SK-N-SH treated with all-trans-retinoic acid at 6 μM for 48 hours (cell line): ENCODE measurements at regions not wholly inside any gene's neighbourhood (a gene's known extent, or its start where the extent isn't known, plus 50 kb on each side); places are given as distances from the start of the nearest gene placed in this dataset.

Source experiments
- ATAC-seq: fragments of 200-7000 bp; cut with Tn5 transposase; 3 replicates; pipeline ENCODE4 v1.9.1; 2020; ENCODE audit warnings: mild to moderate bottlenecking, moderate library complexity
- ARNTL ChIP-seq: fragments of 450-650 bp; formaldehyde crosslinking; IDR thresholded peaks from 2 replicates; pipeline ENCODE4 v1.5.0; 2020; ENCODE audit warnings: low read depth, mild to moderate bottlenecking, moderate library complexity, borderline replicate concordance
- BACH2 ChIP-seq: fragments of 250-450 bp; sonication (Bioruptor Pico); IDR thresholded peaks from 2 replicates; pipeline ENCODE4 v1.9.0; 2021; ENCODE audit warnings: mild to moderate bottlenecking, borderline replicate concordance
- GLIS3 ChIP-seq: fragments of 250-450 bp; sonication (Bioruptor Pico); IDR thresholded peaks from 2 replicates; pipeline ENCODE4 v1.5.0; 2020; ENCODE audit warnings: mild to moderate bottlenecking, moderate library complexity
- ISL1 ChIP-seq: fragments of 250-450 bp; sonication (Bioruptor Pico); IDR thresholded peaks from 2 replicates; pipeline ENCODE4 v2.1.2; 2022; ENCODE audit warnings: mild to moderate bottlenecking, moderate library complexity
- OSR1 ChIP-seq: fragments of 250-450 bp; sonication (Bioruptor Pico); IDR thresholded peaks from 2 replicates; pipeline ENCODE4 v1.8.0; 2022; ENCODE audit warnings: moderate library complexity, mild to moderate bottlenecking, inconsistent platforms
- PPARA ChIP-seq: fragments of 250-450 bp; sonication (Bioruptor Pico); IDR thresholded peaks from 2 replicates; pipeline ENCODE4 v1.5.0; 2020; ENCODE audit warnings: mild to moderate bottlenecking, borderline replicate concordance
- RARB ChIP-seq: fragments of 250-450 bp; sonication (Bioruptor Pico); IDR thresholded peaks from 2 replicates; pipeline ENCODE4 v1.8.0; 2021; ENCODE audit warnings: mild to moderate bottlenecking, moderate library complexity
- SNAI2 ChIP-seq: fragments of 250-450 bp; sonication (Bioruptor Pico); IDR thresholded peaks from 2 replicates; pipeline ENCODE4 v1.5.0; 2020; ENCODE audit warnings: mild to moderate bottlenecking, moderate library complexity
- TCF4 ChIP-seq: fragments of 250-450 bp; sonication (Bioruptor Pico); IDR thresholded peaks from 2 replicates; pipeline ENCODE4 v1.8.0; 2021; ENCODE audit warnings: mild to moderate bottlenecking, moderate library complexity, borderline replicate concordance
- TOX ChIP-seq: fragments of 250-450 bp; sonication (Bioruptor Pico); IDR thresholded peaks from 2 replicates; pipeline ENCODE4 v1.8.0; 2021; ENCODE audit warnings: mild to moderate bottlenecking, moderate library complexity, borderline replicate concordance
- ZC3H10 ChIP-seq: fragments of 250-450 bp; sonication (Bioruptor Pico); IDR thresholded peaks from 2 replicates; pipeline ENCODE4 v1.5.1; 2021; ENCODE audit warnings: mild to moderate bottlenecking, moderate library complexity
- ZFP3 ChIP-seq: fragments of 250-450 bp; sonication (Bioruptor Pico); IDR thresholded peaks from 2 replicates; pipeline ENCODE4 v1.5.0; 2020; ENCODE audit warnings: mild to moderate bottlenecking, moderate library complexity
- ZNF565 ChIP-seq: fragments of 450-650 bp; formaldehyde crosslinking; conservative IDR thresholded peaks from 2 replicates; pipeline ENCODE4 v1.5.0; 2020; ENCODE audit warnings: low read depth, mild to moderate bottlenecking, moderate library complexity
- ZNF70 ChIP-seq: fragments of 450-650 bp; formaldehyde crosslinking; IDR thresholded peaks from 2 replicates; pipeline ENCODE4 v1.5.0; 2020; ENCODE audit warnings: mild to moderate bottlenecking, moderate library complexity
- ZNF8 ChIP-seq: fragments of 450-650 bp; formaldehyde crosslinking; IDR thresholded peaks from 2 replicates; pipeline ENCODE4 v1.5.0; 2020; ENCODE audit warnings: mild to moderate bottlenecking, moderate library complexity
- TF ChIP-seq, protein P1 (sequence below): fragments of 250-450 bp; sonication (Bioruptor Pico); IDR thresholded peaks from 2 replicates; pipeline ENCODE4 v1.5.1; 2020; ENCODE audit warnings: low read depth, mild to moderate bottlenecking, moderate library complexity
- TF ChIP-seq, protein P2 (sequence below): fragments of 250-450 bp; sonication (Bioruptor Pico); IDR thresholded peaks from 2 replicates; pipeline ENCODE4 v1.8.0; 2020; ENCODE audit warnings: mild to moderate bottlenecking, moderate library complexity, borderline replicate concordance
- TF ChIP-seq, protein P3 (sequence below): fragments of 250-450 bp; sonication (Bioruptor Pico); IDR thresholded peaks from 2 replicates; pipeline ENCODE4 v1.5.0; 2020; ENCODE audit warnings: mild to moderate bottlenecking, moderate library complexity
- TF ChIP-seq, protein P4 (sequence below): fragments of 250-450 bp; sonication (Bioruptor Pico); IDR thresholded peaks from 2 replicates; pipeline ENCODE4 v1.5.1; 2021; ENCODE audit warnings: mild to moderate bottlenecking, moderate library complexity
- TF ChIP-seq, protein P5 (sequence below): fragments of 250-450 bp; sonication (Bioruptor Pico); IDR thresholded peaks from 2 replicates; pipeline ENCODE4 v1.8.0; 2021; ENCODE audit warnings: low read depth, mild to moderate bottlenecking, moderate library complexity, borderline replicate concordance

DNA sequence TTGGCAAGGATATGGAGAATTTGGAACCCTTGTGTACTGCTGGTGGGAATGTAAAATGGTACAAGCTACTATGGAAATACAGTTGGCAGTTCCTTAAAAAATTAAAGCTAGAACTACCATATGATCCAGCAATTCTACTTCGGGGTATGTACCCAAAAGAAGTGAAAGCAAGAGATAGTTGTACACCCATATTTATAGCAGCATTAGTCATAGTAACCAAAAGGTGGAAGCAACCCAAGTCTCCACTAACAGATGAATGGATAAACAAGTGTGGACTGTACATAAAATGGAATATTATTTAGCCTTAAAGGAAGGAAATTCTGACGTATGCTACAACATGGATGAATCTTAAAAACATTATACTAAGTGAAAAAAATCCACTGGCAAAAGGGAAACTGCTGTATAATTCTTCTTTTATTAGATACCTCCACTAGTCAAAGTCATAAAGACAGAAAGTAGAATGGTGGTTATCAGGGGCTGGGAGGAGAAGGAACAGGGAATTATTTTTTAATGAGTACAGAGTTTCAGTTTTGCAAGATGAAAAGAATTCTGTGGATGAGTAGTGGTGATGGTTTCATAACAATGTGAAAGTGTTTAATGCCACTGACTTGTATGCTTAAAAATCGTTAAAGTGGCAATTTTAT, 141.6 kb downstream of the RXFP2 start:
- no peak for ATAC-seq
- TF ChIP-seq TOX = no peak
- no peak for TF ChIP-seq ZNF565 (CRISPR knock-in tag)
- TF ChIP-seq, protein P1, sequence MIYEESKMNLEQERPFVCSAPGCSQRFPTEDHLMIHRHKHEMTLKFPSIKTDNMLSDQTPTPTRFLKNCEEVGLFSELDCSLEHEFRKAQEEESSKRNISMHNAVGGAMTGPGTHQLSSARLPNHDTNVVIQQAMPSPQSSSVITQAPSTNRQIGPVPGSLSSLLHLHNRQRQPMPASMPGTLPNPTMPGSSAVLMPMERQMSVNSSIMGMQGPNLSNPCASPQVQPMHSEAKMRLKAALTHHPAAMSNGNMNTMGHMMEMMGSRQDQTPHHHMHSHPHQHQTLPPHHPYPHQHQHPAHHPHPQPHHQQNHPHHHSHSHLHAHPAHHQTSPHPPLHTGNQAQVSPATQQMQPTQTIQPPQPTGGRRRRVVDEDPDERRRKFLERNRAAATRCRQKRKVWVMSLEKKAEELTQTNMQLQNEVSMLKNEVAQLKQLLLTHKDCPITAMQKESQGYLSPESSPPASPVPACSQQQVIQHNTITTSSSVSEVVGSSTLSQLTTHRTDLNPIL = no peak
- TF ChIP-seq, protein P2, sequence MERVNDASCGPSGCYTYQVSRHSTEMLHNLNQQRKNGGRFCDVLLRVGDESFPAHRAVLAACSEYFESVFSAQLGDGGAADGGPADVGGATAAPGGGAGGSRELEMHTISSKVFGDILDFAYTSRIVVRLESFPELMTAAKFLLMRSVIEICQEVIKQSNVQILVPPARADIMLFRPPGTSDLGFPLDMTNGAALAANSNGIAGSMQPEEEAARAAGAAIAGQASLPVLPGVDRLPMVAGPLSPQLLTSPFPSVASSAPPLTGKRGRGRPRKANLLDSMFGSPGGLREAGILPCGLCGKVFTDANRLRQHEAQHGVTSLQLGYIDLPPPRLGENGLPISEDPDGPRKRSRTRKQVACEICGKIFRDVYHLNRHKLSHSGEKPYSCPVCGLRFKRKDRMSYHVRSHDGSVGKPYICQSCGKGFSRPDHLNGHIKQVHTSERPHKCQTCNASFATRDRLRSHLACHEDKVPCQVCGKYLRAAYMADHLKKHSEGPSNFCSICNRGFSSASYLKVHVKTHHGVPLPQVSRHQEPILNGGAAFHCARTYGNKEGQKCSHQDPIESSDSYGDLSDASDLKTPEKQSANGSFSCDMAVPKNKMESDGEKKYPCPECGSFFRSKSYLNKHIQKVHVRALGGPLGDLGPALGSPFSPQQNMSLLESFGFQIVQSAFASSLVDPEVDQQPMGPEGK = no peak
- no peak for TF ChIP-seq TCF4 (CRISPR knock-in tag)
- TF ChIP-seq, protein P3, sequence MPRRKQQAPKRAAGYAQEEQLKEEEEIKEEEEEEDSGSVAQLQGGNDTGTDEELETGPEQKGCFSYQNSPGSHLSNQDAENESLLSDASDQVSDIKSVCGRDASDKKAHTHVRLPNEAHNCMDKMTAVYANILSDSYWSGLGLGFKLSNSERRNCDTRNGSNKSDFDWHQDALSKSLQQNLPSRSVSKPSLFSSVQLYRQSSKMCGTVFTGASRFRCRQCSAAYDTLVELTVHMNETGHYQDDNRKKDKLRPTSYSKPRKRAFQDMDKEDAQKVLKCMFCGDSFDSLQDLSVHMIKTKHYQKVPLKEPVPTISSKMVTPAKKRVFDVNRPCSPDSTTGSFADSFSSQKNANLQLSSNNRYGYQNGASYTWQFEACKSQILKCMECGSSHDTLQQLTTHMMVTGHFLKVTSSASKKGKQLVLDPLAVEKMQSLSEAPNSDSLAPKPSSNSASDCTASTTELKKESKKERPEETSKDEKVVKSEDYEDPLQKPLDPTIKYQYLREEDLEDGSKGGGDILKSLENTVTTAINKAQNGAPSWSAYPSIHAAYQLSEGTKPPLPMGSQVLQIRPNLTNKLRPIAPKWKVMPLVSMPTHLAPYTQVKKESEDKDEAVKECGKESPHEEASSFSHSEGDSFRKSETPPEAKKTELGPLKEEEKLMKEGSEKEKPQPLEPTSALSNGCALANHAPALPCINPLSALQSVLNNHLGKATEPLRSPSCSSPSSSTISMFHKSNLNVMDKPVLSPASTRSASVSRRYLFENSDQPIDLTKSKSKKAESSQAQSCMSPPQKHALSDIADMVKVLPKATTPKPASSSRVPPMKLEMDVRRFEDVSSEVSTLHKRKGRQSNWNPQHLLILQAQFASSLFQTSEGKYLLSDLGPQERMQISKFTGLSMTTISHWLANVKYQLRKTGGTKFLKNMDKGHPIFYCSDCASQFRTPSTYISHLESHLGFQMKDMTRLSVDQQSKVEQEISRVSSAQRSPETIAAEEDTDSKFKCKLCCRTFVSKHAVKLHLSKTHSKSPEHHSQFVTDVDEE = no peak
- no peak for TF ChIP-seq ZNF70 (CRISPR knock-in tag)
- TF ChIP-seq ZFP3 = no peak
- TF ChIP-seq ZNF8 (CRISPR knock-in tag) = no peak
- TF ChIP-seq GLIS3 (CRISPR knock-in tag) = no peak
- no peak for TF ChIP-seq PPARA
- TF ChIP-seq ARNTL = no peak
- TF ChIP-seq, protein P4, sequence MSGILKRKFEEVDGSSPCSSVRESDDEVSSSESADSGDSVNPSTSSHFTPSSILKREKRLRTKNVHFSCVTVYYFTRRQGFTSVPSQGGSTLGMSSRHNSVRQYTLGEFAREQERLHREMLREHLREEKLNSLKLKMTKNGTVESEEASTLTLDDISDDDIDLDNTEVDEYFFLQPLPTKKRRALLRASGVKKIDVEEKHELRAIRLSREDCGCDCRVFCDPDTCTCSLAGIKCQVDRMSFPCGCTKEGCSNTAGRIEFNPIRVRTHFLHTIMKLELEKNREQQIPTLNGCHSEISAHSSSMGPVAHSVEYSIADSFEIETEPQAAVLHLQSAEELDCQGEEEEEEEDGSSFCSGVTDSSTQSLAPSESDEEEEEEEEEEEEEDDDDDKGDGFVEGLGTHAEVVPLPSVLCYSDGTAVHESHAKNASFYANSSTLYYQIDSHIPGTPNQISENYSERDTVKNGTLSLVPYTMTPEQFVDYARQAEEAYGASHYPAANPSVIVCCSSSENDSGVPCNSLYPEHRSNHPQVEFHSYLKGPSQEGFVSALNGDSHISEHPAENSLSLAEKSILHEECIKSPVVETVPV (CRISPR knock-in tag) = no peak
- TF ChIP-seq ZC3H10 = no peak
- TF ChIP-seq OSR1 (CRISPR knock-in tag) = no peak
- TF ChIP-seq, protein P5, sequence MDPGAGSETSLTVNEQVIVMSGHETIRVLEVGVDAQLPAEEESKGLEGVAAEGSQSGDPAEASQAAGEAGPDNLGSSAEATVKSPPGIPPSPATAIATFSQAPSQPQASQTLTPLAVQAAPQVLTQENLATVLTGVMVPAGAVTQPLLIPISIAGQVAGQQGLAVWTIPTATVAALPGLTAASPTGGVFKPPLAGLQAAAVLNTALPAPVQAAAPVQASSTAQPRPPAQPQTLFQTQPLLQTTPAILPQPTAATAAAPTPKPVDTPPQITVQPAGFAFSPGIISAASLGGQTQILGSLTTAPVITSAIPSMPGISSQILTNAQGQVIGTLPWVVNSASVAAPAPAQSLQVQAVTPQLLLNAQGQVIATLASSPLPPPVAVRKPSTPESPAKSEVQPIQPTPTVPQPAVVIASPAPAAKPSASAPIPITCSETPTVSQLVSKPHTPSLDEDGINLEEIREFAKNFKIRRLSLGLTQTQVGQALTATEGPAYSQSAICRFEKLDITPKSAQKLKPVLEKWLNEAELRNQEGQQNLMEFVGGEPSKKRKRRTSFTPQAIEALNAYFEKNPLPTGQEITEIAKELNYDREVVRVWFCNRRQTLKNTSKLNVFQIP (CRISPR knock-in tag) = no peak
- no peak for TF ChIP-seq RARB (CRISPR knock-in tag)

DNA sequence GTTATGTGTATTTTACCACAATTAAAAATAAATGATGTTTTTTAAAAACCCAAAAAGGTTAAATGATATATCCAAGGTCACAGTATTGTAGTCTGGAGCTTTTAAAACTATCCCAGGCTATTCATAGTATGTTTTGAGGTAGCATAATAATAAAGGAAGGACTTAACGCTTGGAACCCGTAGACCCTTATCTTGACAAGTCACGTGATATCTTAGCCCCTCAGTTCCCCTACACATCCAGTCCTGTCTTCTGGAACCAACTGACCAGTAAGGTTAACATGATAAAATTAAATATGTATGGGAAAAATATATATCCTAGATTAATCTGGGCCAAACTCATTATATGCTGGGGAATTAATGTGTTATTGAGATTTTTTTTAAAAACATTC, 142.2 kb downstream of the RXFP2 start:
- no peak for ATAC-seq

More for the DNA sequence above, 142.2 kb downstream of the RXFP2 start:
- TF ChIP-seq GLIS3 (CRISPR knock-in tag) (no peak), ZFP3 (no peak), PPARA (no peak), ISL1 (CRISPR knock-in tag) (no peak), SNAI2 (CRISPR knock-in tag) (no peak), OSR1 (CRISPR knock-in tag) (no peak), ZNF70 (CRISPR knock-in tag) (no peak), TOX (no peak), BACH2 (no peak), ZC3H10 (no peak)
- TF ChIP-seq, protein P4 (CRISPR knock-in tag) = no peak
- TF ChIP-seq, protein P1 = no peak
- TF ChIP-seq, protein P2 = no peak
- TF ChIP-seq, protein P3 = no peak
